MCF 10A (cell line): ENCODE measurements at regions not wholly inside any gene's neighbourhood (a gene's known extent, or its start where the extent isn't known, plus 50 kb on each side); places are given as distances from the start of the nearest gene placed in this dataset.

ENCODE experiments used
- BruUV-seq: library from RNA; stranded (reverse); fragments of 400-500 nt; replicated peaks from 2 replicates; lab custom pipeline; 2021; lab: Mats Ljungman, UMichigan
- CTCF ChIA-PET: fragments of 300-600 bp; sonication (Branson Sonifier 250); formaldehyde crosslinking; extraction: SDS; loops from one replicate; lab custom pipeline; 2021; ENCODE audit warnings: antibody characterized with exemption, inconsistent platforms; lab: Yijun Ruan, JAX
- POLR2A ChIA-PET: fragments of 300-600, 350-650 bp; sonication (Branson Sonifier 250); formaldehyde crosslinking; extraction: SDS; loops from one replicate; lab custom pipeline; 2020; ENCODE audit warnings: antibody characterized with exemption, inconsistent platforms; lab: Yijun Ruan, JAX
- DNase-seq: peaks from one replicate; pipeline ENCODE4 v3.0.0-alpha.2; 2018; ENCODE audit not compliant: unreplicated experiment
- H3K27ac Mint-ChIP-seq: one replicate; pipeline ENCODE4 v1.8.0; 2022; ENCODE audit warnings: mild to moderate bottlenecking, low read depth, mixed read lengths; ENCODE audit not compliant: unreplicated experiment
- H3K27me3 Mint-ChIP-seq: one replicate; pipeline ENCODE4 v1.8.0; 2022; ENCODE audit warnings: mixed read lengths; ENCODE audit not compliant: insufficient read depth, unreplicated experiment
- H3K36me3 Mint-ChIP-seq: one replicate; pipeline ENCODE4 v1.8.0; 2022; ENCODE audit warnings: mild to moderate bottlenecking, moderate library complexity, mixed read lengths; ENCODE audit not compliant: insufficient read depth, unreplicated experiment
- H3K4me1 Mint-ChIP-seq: one replicate; pipeline ENCODE4 v1.8.0; 2022; ENCODE audit warnings: mixed read lengths; ENCODE audit not compliant: insufficient read depth, unreplicated experiment
- H3K4me3 Mint-ChIP-seq: one replicate; pipeline ENCODE4 v1.8.0; 2022; ENCODE audit warnings: mild to moderate bottlenecking, moderate library complexity, mixed read lengths; ENCODE audit not compliant: unreplicated experiment
- H3K9me3 Mint-ChIP-seq: one replicate; pipeline ENCODE4 v1.8.0; 2022; ENCODE audit warnings: mixed read lengths; ENCODE audit not compliant: unreplicated experiment
- intact Hi-C: fragments of 100-400 bp; cut with micrococcal nuclease; formaldehyde crosslinking; loops from 2 replicates; pipeline ENCODE4 v1.14.1; 2022
- TF ChIP-seq, protein P1 (sequence below): fragments of 200-600 bp; IDR thresholded peaks from one replicate; pipeline ENCODE4 v1.8.0; 2022; ENCODE audit warnings: antibody characterized with exemption, mild to moderate bottlenecking; ENCODE audit not compliant: unreplicated experiment

DNA sequence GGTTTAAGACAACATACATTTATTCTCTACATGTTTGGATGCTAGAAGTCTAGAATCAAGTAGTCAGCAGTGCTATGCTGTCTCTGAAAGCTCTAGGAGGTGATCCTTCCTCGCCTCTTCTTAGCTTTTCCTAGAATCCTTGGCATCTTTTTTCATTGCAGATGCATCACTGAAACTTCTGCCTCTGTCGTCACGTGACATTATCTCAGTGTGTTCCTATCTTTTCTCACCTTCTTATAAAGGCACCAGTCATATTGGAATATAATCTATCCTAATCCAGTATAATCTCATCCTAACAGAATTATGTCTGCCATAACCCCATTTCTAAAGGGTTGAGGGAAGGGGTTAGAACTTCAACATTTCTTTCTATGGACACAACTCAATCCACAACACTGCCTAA is 851.2 kb upstream of the CRIM1 start:
- H3K4me1 Mint-ChIP-seq: no peaks in the 10 kb centered on the region
- intact Hi-C loops: no loop called here
- H3K27ac Mint-ChIP-seq: no peak overlapping the region
- TF ChIP-seq, protein P1, sequence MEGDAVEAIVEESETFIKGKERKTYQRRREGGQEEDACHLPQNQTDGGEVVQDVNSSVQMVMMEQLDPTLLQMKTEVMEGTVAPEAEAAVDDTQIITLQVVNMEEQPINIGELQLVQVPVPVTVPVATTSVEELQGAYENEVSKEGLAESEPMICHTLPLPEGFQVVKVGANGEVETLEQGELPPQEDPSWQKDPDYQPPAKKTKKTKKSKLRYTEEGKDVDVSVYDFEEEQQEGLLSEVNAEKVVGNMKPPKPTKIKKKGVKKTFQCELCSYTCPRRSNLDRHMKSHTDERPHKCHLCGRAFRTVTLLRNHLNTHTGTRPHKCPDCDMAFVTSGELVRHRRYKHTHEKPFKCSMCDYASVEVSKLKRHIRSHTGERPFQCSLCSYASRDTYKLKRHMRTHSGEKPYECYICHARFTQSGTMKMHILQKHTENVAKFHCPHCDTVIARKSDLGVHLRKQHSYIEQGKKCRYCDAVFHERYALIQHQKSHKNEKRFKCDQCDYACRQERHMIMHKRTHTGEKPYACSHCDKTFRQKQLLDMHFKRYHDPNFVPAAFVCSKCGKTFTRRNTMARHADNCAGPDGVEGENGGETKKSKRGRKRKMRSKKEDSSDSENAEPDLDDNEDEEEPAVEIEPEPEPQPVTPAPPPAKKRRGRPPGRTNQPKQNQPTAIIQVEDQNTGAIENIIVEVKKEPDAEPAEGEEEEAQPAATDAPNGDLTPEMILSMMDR: no peak
- no peaks in the 10 kb centered on the region for H3K27me3 Mint-ChIP-seq
- ChIA-PET CTCF (interaction anchor here (0.6 kb wide), 1 partner anchor 1349 kb away, joined by 3 read pairs; no protein-coding TSS in a partner anchor), POLR2A (interaction anchor here (0.7 kb wide), 1 partner anchor 9 kb away, joined by 3 read pairs; no protein-coding TSS in a partner anchor)
- BruUV-seq: no TSS peak
- H3K36me3 Mint-ChIP-seq: no peaks in the 10 kb centered on the region
- peaks cover 2% of the 10 kb centered on the region for H3K9me3 Mint-ChIP-seq
- H3K4me3 Mint-ChIP-seq: no peak overlapping the region
- no peak for DNase-seq

DNA sequence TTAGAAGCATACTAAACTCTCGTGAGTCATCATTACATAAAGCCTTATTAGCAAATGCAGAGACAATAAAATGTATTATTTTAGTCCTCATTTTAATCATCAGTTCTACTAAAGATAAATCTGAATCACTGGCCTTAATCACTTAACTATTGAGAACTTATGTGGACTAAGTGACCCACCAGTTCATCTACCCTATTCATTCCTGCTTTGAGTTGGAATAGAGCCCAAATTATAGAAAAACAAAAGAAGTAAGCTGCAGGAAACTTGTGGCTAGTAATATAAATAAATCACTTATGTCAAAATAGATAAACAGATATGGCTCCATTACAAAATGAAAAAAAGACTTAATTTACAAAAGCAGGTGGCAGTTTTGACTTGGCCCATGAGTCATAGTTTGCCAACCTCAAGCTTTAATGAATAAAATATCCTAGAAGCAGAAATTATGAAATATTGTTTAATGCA is 851.8 kb upstream of the CRIM1 start:
- ChIA-PET CTCF (interaction anchor here (0.6 kb wide), 2 partner anchors 1349 to 1559 kb away, joined by 3 read pairs; no protein-coding TSS in a partner anchor), POLR2A (interaction anchor here (0.7 kb wide), 1 partner anchor 8 kb away, joined by 3 read pairs; no protein-coding TSS in a partner anchor)
- intact Hi-C loops: no loop called here
- TF ChIP-seq, protein P1: no peak
- Mint-ChIP-seq H3K4me1 (no peaks in the 10 kb centered on the region), H3K27ac (no peak overlapping the region), H3K27me3 (no peaks in the 10 kb centered on the region), H3K9me3 (no peaks in the 10 kb centered on the region), H3K4me3 (no peak overlapping the region), H3K36me3 (no peaks in the 10 kb centered on the region)
- BruUV-seq: no TSS peak
- DNase-seq: no peak

DNA sequence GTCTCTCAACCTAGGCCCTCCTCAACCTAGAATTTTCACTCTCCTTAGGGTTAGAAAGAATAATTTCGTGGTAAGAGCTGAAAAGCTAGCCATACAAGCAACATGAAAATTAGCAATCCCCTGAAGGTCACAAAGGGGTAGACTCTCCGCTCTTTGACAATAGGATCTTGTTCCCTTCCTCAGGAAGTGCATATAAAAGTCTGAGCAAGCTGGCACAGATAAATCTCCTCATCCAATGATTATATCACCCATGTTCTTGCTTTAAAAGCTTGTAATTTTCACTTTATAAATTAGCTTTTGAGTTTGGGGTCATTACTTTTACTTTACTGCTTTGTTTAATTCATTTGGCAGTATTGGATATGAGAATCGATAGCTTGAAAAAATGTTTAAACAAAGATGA is 852.3 kb upstream of the CRIM1 start:
- Mint-ChIP-seq H3K4me1 (no peaks in the 10 kb centered on the region), H3K9me3 (no peaks in the 10 kb centered on the region), H3K36me3 (no peaks in the 10 kb centered on the region), H3K27ac (no peak overlapping the region), H3K4me3 (no peak overlapping the region), H3K27me3 (no peaks in the 10 kb centered on the region)
- POLR2A ChIA-PET: no interaction called here
- CTCF ChIA-PET: interaction anchor here (0.6 kb wide), 1 partner anchor 1559 kb away, joined by 3 read pairs; no protein-coding TSS in a partner anchor
- no peak for DNase-seq
- TF ChIP-seq, protein P1: no peak
- BruUV-seq: no TSS peak
- intact Hi-C loops: no loop called here

DNA sequence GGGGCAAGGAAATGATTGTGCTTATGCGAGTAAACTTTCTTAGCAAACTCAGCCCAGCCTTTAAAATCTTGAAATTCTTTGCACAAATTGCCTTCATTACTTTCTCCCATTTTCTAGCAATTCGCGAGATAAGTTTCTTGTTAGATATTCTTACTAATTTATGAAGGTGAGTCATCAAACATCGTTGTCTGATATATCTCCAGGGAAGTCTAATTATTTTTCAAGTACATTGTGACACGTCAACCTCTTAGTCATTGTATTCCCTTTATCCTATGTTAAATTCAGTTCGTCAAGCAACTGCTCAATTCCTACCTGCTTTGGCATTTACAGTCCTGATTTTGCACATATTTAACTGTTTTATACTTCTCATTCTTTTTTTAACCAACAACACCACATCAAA is 854.5 kb upstream of the CRIM1 start:
- ChIA-PET POLR2A (no interaction called here), CTCF (interaction anchor here (0.8 kb wide), 1 partner anchor 1278 kb away, joined by 3 read pairs; no protein-coding TSS in a partner anchor)
- H3K9me3 Mint-ChIP-seq: no peaks in the 10 kb centered on the region
- TF ChIP-seq, protein P1: no peak
- H3K36me3 Mint-ChIP-seq: no peaks in the 10 kb centered on the region
- H3K4me1 Mint-ChIP-seq: no peaks in the 10 kb centered on the region
- intact Hi-C loops: no loop called here
- no peak overlapping the region for H3K27ac Mint-ChIP-seq
- BruUV-seq: no TSS peak
- H3K27me3 Mint-ChIP-seq: no peaks in the 10 kb centered on the region
- DNase-seq: no peak
- no peak overlapping the region for H3K4me3 Mint-ChIP-seq
